Gastroesophageal sphincter (tissue), 4 donors: ENCODE measurements at regions not wholly inside any gene's neighbourhood (a gene's known extent, or its start where the extent isn't known, plus 50 kb on each side); places are given as distances from the start of the nearest gene placed in this dataset.
"Not testable (repeated sequence)": the region's sequence is repeated elsewhere in the genome, so short reads cannot be mapped to it uniquely, and the experiment has no call there.

ENCODE experiments used
- ATAC-seq: fragments of 150-250 bp; one replicate; pipeline ENCODE4 v1.9.1; 2016; ENCODE audit warnings: mild to moderate bottlenecking, moderate library complexity
- H3K27ac ChIP-seq, 4 donors: fragments of 200-600 bp; sonication (generic) in 3 of 4; 1 replicate in 3 of 4; 2 replicates in 1 of 4; pipeline ENCODE4 v1.5.1; 2016 to 2019
- H3K27me3 ChIP-seq: fragments of 200-600 bp; sonication (generic); one replicate; pipeline ENCODE4 v1.5.1; 2019
- H3K36me3 ChIP-seq, 2 donors: fragments of 200-600 bp; sonication (generic); one replicate each; pipeline ENCODE4 v1.5.1; 2019; ENCODE audit warnings: control low read depth in 1 of 2
- H3K4me1 ChIP-seq, 3 donors: fragments of 200-600 bp; sonication (generic); 1 replicate in 2 of 3; 2 replicates in 1 of 3; pipeline ENCODE4 v1.5.1; 2016 to 2019; ENCODE audit warnings: control low read depth in 2 of 3
- H3K4me3 ChIP-seq, 2 donors: fragments of 200-600 bp; sonication (generic); one replicate each; pipeline ENCODE4 v1.5.1; 2019; ENCODE audit warnings: mild to moderate bottlenecking in 1 of 2, moderate library complexity in 1 of 2
- H3K9me3 ChIP-seq, 3 donors: fragments of 200-600 bp; sonication (generic); one replicate each; pipeline ENCODE4 v1.5.1; 2017 to 2019; ENCODE audit warnings: control low read depth in 2 of 3
- CTCF ChIP-seq, 4 experiments: fragments of 200-600 bp in 2 of 4; fragments of 450-650 bp in 2 of 4; sonication (generic) in 1 of 4; IDR thresholded peaks; one replicate each; pipeline ENCODE4 v1.5.1; 2017 to 2019; ENCODE audit warnings: antibody characterized with exemption in 4 of 4, mild to moderate bottlenecking in 2 of 4, moderate library complexity in 2 of 4
- EP300 ChIP-seq: sonication (generic); formaldehyde crosslinking; IDR thresholded peaks from one replicate; pipeline ENCODE4 v1.6.1; 2017; ENCODE audit warnings: antibody characterized with exemption, mild to moderate bottlenecking
- POLR2A ChIP-seq, 2 donors: fragments of 450-650 bp; IDR thresholded peaks; one replicate each; pipeline ENCODE4 v1.6.1; 2017; ENCODE audit warnings: antibody characterized with exemption in 2 of 2, mild to moderate bottlenecking in 2 of 2, moderate library complexity in 1 of 2
- POLR2AphosphoS5 ChIP-seq: sonication (generic); formaldehyde crosslinking; IDR thresholded peaks from one replicate; pipeline ENCODE4 v1.6.1; 2017; ENCODE audit warnings: antibody characterized with exemption
- WGBS, 2 donors: methylation state at CpG; one replicate each; pipeline ENCODE4 v1.1.5; 2018; ENCODE audit warnings: low coverage in 1 of 2; 5-methylcytosine and 5-hydroxymethylcytosine counted together

GRCh38 chrX:127177966-127178365 lies 358.4 kb downstream of the PRR32 start:
- WGBS, 2 donors = 77 to 92% methylated on average over 2 to 3 of the region's 3 CpGs

GRCh38 chrX:127187095-127187494 lies 367.6 kb downstream of the PRR32 start:
- H3K9me3 ChIP-seq = no peaks in the 10 kb centered on the region
- WGBS, 2 donors = 67 to 96% methylated on average over 3 of the region's 3 CpGs
- H3K27ac ChIP-seq = no peak overlapping the region
- no peak for TF ChIP-seq POLR2AphosphoS5
- no peak for TF ChIP-seq EP300
- no peak for TF ChIP-seq CTCF (IDR thresholded peaks at IDR 0.05)
- H3K4me3 ChIP-seq = no peak overlapping the region
- no peaks in the 10 kb centered on the region for H3K27me3 ChIP-seq
- no peaks in the 10 kb centered on the region for H3K36me3 ChIP-seq
- ATAC-seq = no peak
- H3K4me1 ChIP-seq = no peaks in the 10 kb centered on the region

More at GRCh38 chrX:127177966-127178365, 358.4 kb downstream of the PRR32 start:
- TF ChIP-seq POLR2A (IDR thresholded peaks at IDR 0.05) = no peak
- TF ChIP-seq POLR2AphosphoS5 = no peak
- TF ChIP-seq EP300 = no peak
- no peak for TF ChIP-seq CTCF (IDR thresholded peaks at IDR 0.05)
- no peaks in the 10 kb centered on the region for H3K9me3 ChIP-seq
- no peaks in the 10 kb centered on the region for H3K27me3 ChIP-seq
- no peak for ATAC-seq
- no peak overlapping the region for H3K4me3 ChIP-seq
- H3K4me1 ChIP-seq = no peaks in the 10 kb centered on the region
- H3K27ac ChIP-seq = no peak overlapping the region
- H3K36me3 ChIP-seq = no peaks in the 10 kb centered on the region

GRCh38 chrX:127190381-127190780 lies 370.9 kb downstream of the PRR32 start:
- Histone ChIP-seq H3K4me1 (no peaks in the 10 kb centered on the region), H3K27me3 (no peaks in the 10 kb centered on the region), H3K36me3 (no peaks in the 10 kb centered on the region), H3K9me3 (no peaks in the 10 kb centered on the region), H3K4me3 (no peak overlapping the region), H3K27ac (no peak overlapping the region)
- no peak for ATAC-seq
- WGBS, 2 donors = 46 to 73% methylated on average over 3 of the region's 3 CpGs
- TF ChIP-seq POLR2A (IDR thresholded peaks at IDR 0.05) (no peak), EP300 (no peak), POLR2AphosphoS5 (no peak), CTCF (IDR thresholded peaks at IDR 0.05) (no peak)

GRCh38 chrX:127207326-127207725 lies 387.8 kb downstream of the PRR32 start:
- TF ChIP-seq EP300 (no peak), POLR2AphosphoS5 (no peak), POLR2A (IDR thresholded peaks at IDR 0.05) (no peak), CTCF (IDR thresholded peaks at IDR 0.05) (no peak)
- Histone ChIP-seq H3K36me3 (no peaks in the 10 kb centered on the region), H3K27me3 (no peaks in the 10 kb centered on the region), H3K27ac (no peak overlapping the region), H3K4me1 (no peaks in the 10 kb centered on the region), H3K4me3 (no peak overlapping the region), H3K9me3 (no peaks in the 10 kb centered on the region)
- no peak for ATAC-seq
- WGBS, 2 donors = 33% methylated on average over 1 of the region's 3 CpGs; no CpG with 5 or more reads in 1 of the 2 donors

GRCh38 chrX:127221821-127222220 lies 402.3 kb downstream of the PRR32 start:
- no CpG with 5 or more reads among the region's 1 CpG for WGBS, 2 donors
- H3K4me3 ChIP-seq, ATAC-seq, H3K27ac ChIP-seq, H3K27me3 ChIP-seq, H3K9me3 ChIP-seq, H3K4me1 ChIP-seq, H3K36me3 ChIP-seq: not testable (repeated sequence)

GRCh38 chrX:127243654-127244053 lies 424.1 kb downstream of the PRR32 start:
- no peak overlapping the region for H3K4me3 ChIP-seq

More at GRCh38 chrX:127243654-127244053, 424.1 kb downstream of the PRR32 start:
- ATAC-seq = no peak
- Histone ChIP-seq H3K36me3 (no peaks in the 10 kb centered on the region), H3K9me3 (no peaks in the 10 kb centered on the region), H3K4me1 (no peaks in the 10 kb centered on the region), H3K27me3 (no peaks in the 10 kb centered on the region), H3K27ac (no peak overlapping the region)
- TF ChIP-seq POLR2A (IDR thresholded peaks at IDR 0.05) (no peak), POLR2AphosphoS5 (no peak), EP300 (no peak), CTCF (IDR thresholded peaks at IDR 0.05) (no peak)
- WGBS, 2 donors = no CpG with 5 or more reads among the region's 3 CpGs
